C4-2B (cell line): ENCODE measurements at regions not wholly inside any gene's neighbourhood (a gene's known extent, or its start where the extent isn't known, plus 50 kb on each side); places are given as distances from the start of the nearest gene placed in this dataset.

Experiments
- CTCF ChIP-seq: fragments of 450-650 bp; conservative IDR thresholded peaks from 2 replicates; pipeline ENCODE4 v1.5.1; 2017; ENCODE audit warnings: mild to moderate bottlenecking
- ZFX ChIP-seq: fragments of 450-650 bp; IDR thresholded peaks from 2 replicates; pipeline ENCODE4 v1.6.1; 2017

- TF ChIP-seq CTCF: no peak
- no peak for TF ChIP-seq ZFX
Observed at GRCh38 chr17:65430209-65430833, 131.1 kb downstream of the AXIN2 start.
